Heart right ventricle (tissue), 16 donors: ENCODE measurements at regions not wholly inside any gene's neighbourhood (a gene's known extent, or its start where the extent isn't known, plus 50 kb on each side); places are given as distances from the start of the nearest gene placed in this dataset.

Source experiments
- ATAC-seq, 8 donors: fragments of 200-7000 bp; cut with Tn5 transposase; one replicate each; pipeline ENCODE4 v1.9.1; 2020; ENCODE audit warnings: mild to moderate bottlenecking in 8 of 8, moderate library complexity in 8 of 8, moderate number of reproducible peaks in 1 of 8
- DNase-seq, 2 donors: peaks; one replicate each; pipeline ENCODE4 v3.0.0-alpha.2; 2020
- H3K27ac ChIP-seq, 10 donors: fragments of 200-600 bp; sonication (generic) in 2 of 10; one replicate each; pipeline versions ENCODE4 v1.5.0 to v1.8.0; 2020 to 2022; ENCODE audit warnings: mild to moderate bottlenecking in 3 of 10
- H3K27me3 ChIP-seq, 7 donors: fragments of 200-600 bp; one replicate each; pipeline ENCODE4 v1.8.0; 2021 to 2022; ENCODE audit warnings: mild to moderate bottlenecking in 2 of 7
- H3K36me3 ChIP-seq, 9 donors: fragments of 200-600 bp; sonication (generic) in 1 of 9; one replicate each; pipeline versions ENCODE4 v1.5.0 to v1.8.0; 2020 to 2022; ENCODE audit warnings: mild to moderate bottlenecking in 2 of 9
- H3K4me1 ChIP-seq, 9 donors: fragments of 200-600 bp; sonication (generic) in 1 of 9; one replicate each; pipeline versions ENCODE4 v1.5.0 to v1.8.0; 2020 to 2022; ENCODE audit warnings: mild to moderate bottlenecking in 4 of 9
- H3K4me3 ChIP-seq, 10 donors: fragments of 200-600 bp; sonication (generic) in 2 of 10; one replicate each; pipeline versions ENCODE4 v1.5.0 to v1.8.0; 2020 to 2022; ENCODE audit warnings: mild to moderate bottlenecking in 7 of 10, moderate library complexity in 2 of 10
- H3K9me3 ChIP-seq, 11 donors: fragments of 200-600 bp in 10 of 11; sonication (generic) in 2 of 11; one replicate each; pipeline versions ENCODE4 v1.5.0 to v1.8.0; 2013 to 2022; ENCODE audit warnings: mild to moderate bottlenecking in 2 of 11, control low read depth in 1 of 11, moderate library complexity in 1 of 11
- WGBS, 2 donors: extraction: QIAGEN DNeasy Blood & Tissue Kit; methylation state at CpG; one replicate each; pipeline ENCODE4 v1.1.7; 2013; ENCODE audit warnings: inconsistent platforms in 1 of 2; 5-methylcytosine and 5-hydroxymethylcytosine counted together
- intact Hi-C, 10 donors: fragments of 100-400 bp; cut with DNase I; formaldehyde crosslinking; loops; one replicate each; pipeline versions ENCODE4 v1.11.1 to v1.14.2; 2022
- TF ChIP-seq, protein P1 (sequence below), 9 donors: fragments of 200-600 bp; sonication (generic) in 2 of 9; IDR thresholded peaks; one replicate each; pipeline versions ENCODE4 v1.5.0 to v1.8.0; 2021 to 2022; ENCODE audit warnings: antibody characterized with exemption in 9 of 9, mild to moderate bottlenecking in 5 of 9, moderate library complexity in 1 of 9
- donor health status: Arrhythmogenic right ventricular cardiomyopathy.
- donor health status: ischemic (EF 13 %, LVEDD 7.1; RV severe dilation, severe dysfunction).
- donor health status: healthy with polysubstance abuse.
- donor health status: DM: no; HTN: yes; CAD: no.
- donor health status: DM: no; HTN: no; CAD: no.
- donor health status: ischemic (EF 25% LVEDD 6.9; RV normal size, moderate dysfunction).
- donor health status: ischemic (EF 25% LVEDD 5.7; RV mildly dilated, moderate dysfunction).
- donor health status: healthy.
- donor health status: DM: yes; HTN: yes; CAD: no.
- donor health status: Ischemic cardiomyopathy.
- donor health status: ischemic (EF 35%, LVEDD 5.7; RV mildly dilated, moderate dysfunction).
- donor health status: nonischemic (EF 11% LVEDD 7.7; RV severe dilation, severe dysfunction).
- donor health status: DM: yes; HTN: yes; CAD: no.
- donor health status: PGD.
- donor health status: ischemic (EF 29% LVEDD 5.4; RV normal size, mild dysfunction).
- donor health status: nonischemic (EF 23%, LVEDD 6.1; RV moderate dilation, normal function).

DNA sequence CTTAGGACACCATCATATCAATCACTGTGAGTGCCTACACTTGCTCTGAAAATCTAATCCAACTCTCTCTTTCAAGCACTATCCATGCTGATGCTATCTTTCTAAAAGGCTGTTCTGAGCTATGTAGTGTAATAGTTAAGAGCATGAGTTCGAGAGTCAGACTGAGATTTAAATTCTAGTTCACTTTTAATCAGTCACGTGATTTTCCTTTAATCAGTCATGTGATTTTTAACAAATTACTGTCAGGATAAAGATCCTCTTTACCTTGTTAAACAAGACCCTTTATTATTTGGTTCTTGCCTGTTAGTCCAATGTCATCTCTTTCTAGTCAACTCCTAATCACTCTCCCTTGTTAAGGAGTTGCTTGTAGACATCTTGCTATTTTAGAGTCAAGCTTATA lies 653.0 kb downstream of the RPL10L start:
- DNase-seq (no peak), ATAC-seq (no peak)
- H3K36me3 ChIP-seq, result no peaks in the 10 kb centered on the region
- no peak overlapping the region for H3K4me3 ChIP-seq
- TF ChIP-seq, protein P1, sequence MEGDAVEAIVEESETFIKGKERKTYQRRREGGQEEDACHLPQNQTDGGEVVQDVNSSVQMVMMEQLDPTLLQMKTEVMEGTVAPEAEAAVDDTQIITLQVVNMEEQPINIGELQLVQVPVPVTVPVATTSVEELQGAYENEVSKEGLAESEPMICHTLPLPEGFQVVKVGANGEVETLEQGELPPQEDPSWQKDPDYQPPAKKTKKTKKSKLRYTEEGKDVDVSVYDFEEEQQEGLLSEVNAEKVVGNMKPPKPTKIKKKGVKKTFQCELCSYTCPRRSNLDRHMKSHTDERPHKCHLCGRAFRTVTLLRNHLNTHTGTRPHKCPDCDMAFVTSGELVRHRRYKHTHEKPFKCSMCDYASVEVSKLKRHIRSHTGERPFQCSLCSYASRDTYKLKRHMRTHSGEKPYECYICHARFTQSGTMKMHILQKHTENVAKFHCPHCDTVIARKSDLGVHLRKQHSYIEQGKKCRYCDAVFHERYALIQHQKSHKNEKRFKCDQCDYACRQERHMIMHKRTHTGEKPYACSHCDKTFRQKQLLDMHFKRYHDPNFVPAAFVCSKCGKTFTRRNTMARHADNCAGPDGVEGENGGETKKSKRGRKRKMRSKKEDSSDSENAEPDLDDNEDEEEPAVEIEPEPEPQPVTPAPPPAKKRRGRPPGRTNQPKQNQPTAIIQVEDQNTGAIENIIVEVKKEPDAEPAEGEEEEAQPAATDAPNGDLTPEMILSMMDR (IDR thresholded peaks at IDR 0.05), result no peak
- intact Hi-C loops, result no loop called here
- 63 to 72% methylated on average over 2 of the region's 2 CpGs for WGBS, 2 donors
- peaks cover 0 to 17% (median 0%) of the 10 kb centered on the region in 11 donors for H3K9me3 ChIP-seq
- no peak overlapping the region for H3K27ac ChIP-seq
- no peaks in the 10 kb centered on the region for H3K4me1 ChIP-seq
- no peaks in the 10 kb centered on the region for H3K27me3 ChIP-seq

DNA sequence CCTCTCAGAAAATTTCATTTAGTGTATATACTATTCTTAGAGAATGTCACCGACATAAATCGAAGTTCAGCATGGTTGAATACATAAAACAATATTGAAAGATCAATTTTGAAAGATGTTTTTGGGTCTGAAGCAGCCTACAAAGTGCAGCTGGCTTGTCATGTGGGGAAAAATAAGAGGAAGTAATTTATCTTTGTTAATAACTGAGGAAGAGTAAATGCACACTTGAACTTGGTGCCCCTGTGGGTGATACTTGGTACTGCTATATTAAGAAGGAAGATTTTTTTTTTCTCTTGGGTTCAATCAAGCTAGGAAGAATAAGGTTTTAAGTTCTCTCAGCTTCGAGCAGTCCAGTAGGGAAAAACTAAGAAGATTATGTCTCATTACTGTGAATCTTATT lies 661.3 kb downstream of the RPL10L start:
- ATAC-seq (no peak), DNase-seq (no peak)
- H3K9me3 ChIP-seq, result peaks cover 0 to 35% (median 0%) of the 10 kb centered on the region in 11 donors
- TF ChIP-seq, protein P1 (IDR thresholded peaks at IDR 0.05), result no peak
- H3K36me3 ChIP-seq, result no peaks in the 10 kb centered on the region
- no peaks in the 10 kb centered on the region for H3K27me3 ChIP-seq
- intact Hi-C loops, result no loop called here
- H3K4me1 ChIP-seq, result no peaks in the 10 kb centered on the region
- no peak overlapping the region for H3K27ac ChIP-seq
- 77 to 82% methylated on average over 3 of the region's 3 CpGs for WGBS, 2 donors
- H3K4me3 ChIP-seq, result no peak overlapping the region

DNA sequence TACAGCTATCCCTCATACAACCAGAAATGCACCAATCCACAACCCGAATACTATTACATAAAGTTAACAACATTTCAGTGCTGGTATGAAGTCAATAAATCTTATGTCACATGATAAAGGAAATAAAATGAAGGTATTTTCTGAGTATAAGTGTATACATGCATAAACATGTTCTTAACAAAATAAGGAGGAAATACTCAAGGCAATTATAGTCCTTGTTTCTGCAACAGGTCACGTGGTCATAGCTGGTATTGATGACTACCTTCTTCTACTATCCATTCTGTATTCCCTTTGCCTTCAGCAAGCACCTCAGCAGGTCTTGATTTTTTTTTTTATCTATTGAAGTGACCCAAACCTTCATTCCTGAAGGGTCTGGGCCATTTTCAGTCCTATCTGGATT lies 675.6 kb downstream of the RPL10L start:
- no peak overlapping the region for H3K4me3 ChIP-seq
- no peak overlapping the region for H3K27ac ChIP-seq
- TF ChIP-seq, protein P1 (IDR thresholded peaks at IDR 0.05), result no peak
- 77 to 79% methylated on average over 2 of the region's 2 CpGs for WGBS, 2 donors
- ATAC-seq (no peak), DNase-seq (no peak)
- no peaks in the 10 kb centered on the region for H3K4me1 ChIP-seq
- intact Hi-C loops, result no loop called here
- H3K9me3 ChIP-seq, result peaks cover 0 to 20% (median 0%) of the 10 kb centered on the region in 11 donors
- no peaks in the 10 kb centered on the region for H3K36me3 ChIP-seq
- no peaks in the 10 kb centered on the region for H3K27me3 ChIP-seq

DNA sequence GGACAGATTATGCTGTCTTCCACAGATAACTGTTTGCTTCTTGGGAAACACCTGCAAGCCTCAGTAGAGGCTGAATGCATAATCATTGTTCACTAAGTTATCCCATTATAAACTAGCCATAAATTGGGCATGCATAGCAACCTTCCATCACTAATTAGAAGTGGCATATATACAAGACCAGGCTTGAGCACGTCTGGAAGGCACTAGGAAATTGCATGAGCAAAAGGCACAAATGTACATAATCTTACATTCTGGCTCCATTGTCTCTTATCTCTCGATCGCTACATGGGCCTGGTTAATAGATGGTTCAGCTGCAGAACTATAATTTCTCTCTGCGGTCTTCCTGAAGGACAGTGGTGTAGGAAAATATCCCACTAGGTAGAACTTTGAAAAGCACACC lies 679.2 kb downstream of the RPL10L start:
- DNase-seq (no peak), ATAC-seq (no peak)
- H3K27ac ChIP-seq, result no peak overlapping the region
- H3K4me1 ChIP-seq, result no peaks in the 10 kb centered on the region
- no peaks in the 10 kb centered on the region for H3K27me3 ChIP-seq
- no peak overlapping the region for H3K4me3 ChIP-seq
- 78 to 80% methylated on average over 4 of the region's 4 CpGs for WGBS, 2 donors
- TF ChIP-seq, protein P1 (IDR thresholded peaks at IDR 0.05), result no peak
- H3K9me3 ChIP-seq, result peaks cover 0 to 15% (median 0%) of the 10 kb centered on the region in 11 donors
- intact Hi-C loops, result no loop called here
- H3K36me3 ChIP-seq, result no peaks in the 10 kb centered on the region
